Spleen (tissue), 7 donors: ENCODE measurements at regions not wholly inside any gene's neighbourhood (a gene's known extent, or its start where the extent isn't known, plus 50 kb on each side); places are given as distances from the start of the nearest gene placed in this dataset.

Experiments used
- CTCF ChIP-seq, 11 experiments: fragments of 200-600 bp in 7 of 11; fragments of 450-650 bp in 4 of 11; sonication (generic) in 4 of 11; IDR thresholded peaks in 8 of 11; conservative IDR thresholded peaks in 3 of 11; 1 replicate in 7 of 11; 2 replicates in 4 of 11; pipeline versions ENCODE4 v1.4.0 to v1.8.0; 2016 to 2021; ENCODE audit warnings: antibody characterized with exemption in 11 of 11, inconsistent platforms in 4 of 11, mild to moderate bottlenecking in 1 of 11
- POLR2A ChIP-seq, 3 donors: fragments of 450-650 bp; IDR thresholded peaks; one replicate each; pipeline ENCODE4 v1.5.1; 2017; ENCODE audit warnings: antibody characterized with exemption in 3 of 3, mild to moderate bottlenecking in 1 of 3
- POLR2AphosphoS5 ChIP-seq, 3 donors: sonication (generic); formaldehyde crosslinking; IDR thresholded peaks; one replicate each; pipeline ENCODE4 v1.5.1; 2017; ENCODE audit warnings: antibody characterized with exemption in 3 of 3
- donor health status: DM: no; HTN: no; CAD: no; lungs with moderate emphysema.
- donor health status: DM: no; HTN: no; CAD: no.
- donor health status: DM: no; HTN: no; CAD: no.

GRCh38 chr7:46424934-46425333 is 503.9 kb upstream of the IGFBP3 start:
- no peak for TF ChIP-seq CTCF (IDR thresholded peaks at IDR 0.05 in 8 of 11, conservative IDR thresholded peaks at IDR 0.05 in 3 of 11)
- TF ChIP-seq POLR2AphosphoS5 (IDR thresholded peaks at IDR 0.05), result no peak
- no peak for TF ChIP-seq POLR2A (IDR thresholded peaks at IDR 0.05)
